ENCODE measurements at regions not wholly inside any gene's neighbourhood (a gene's known extent, or its start where the extent isn't known, plus 50 kb on each side); places are given as distances from the start of the nearest gene placed in this dataset.

GRCh38 chr2:129318581-129319421, 660.7 kb upstream of the RAB6C start:
- H3K4me3 ChIP-seq (ENCODE audit: low read depth, low read length): no peak overlapping the region
- DNase-seq (ENCODE audit: low read depth): no peak
- TF ChIP-seq CTCF (IDR thresholded peaks at IDR 0.05; ENCODE audit: control insufficient read depth, extremely low read depth, insufficient read depth): no peak

GRCh38 chr2:129319422-129319717, 660.1 kb upstream of the RAB6C start:
- no peak overlapping the region for H3K4me3 ChIP-seq (ENCODE audit: low read depth, low read length)
- no peak for DNase-seq (ENCODE audit: low read depth)
- TF ChIP-seq CTCF (IDR thresholded peaks at IDR 0.05; ENCODE audit: control insufficient read depth, extremely low read depth, insufficient read depth): no peak

GRCh38 chr2:129320288-129320687, 659.2 kb upstream of the RAB6C start:
- TF ChIP-seq CTCF (IDR thresholded peaks at IDR 0.05; ENCODE audit: control insufficient read depth, extremely low read depth, insufficient read depth): no peak
- H3K4me3 ChIP-seq (ENCODE audit: low read depth, low read length): no peak overlapping the region
- no peak for DNase-seq (ENCODE audit: low read depth)

GRCh38 chr2:129324349-129324748, 655.1 kb upstream of the RAB6C start:
- no peak overlapping the region for H3K4me3 ChIP-seq (ENCODE audit: low read depth, low read length)
- no peak for DNase-seq (ENCODE audit: low read depth)
- TF ChIP-seq CTCF (IDR thresholded peaks at IDR 0.05; ENCODE audit: control insufficient read depth, extremely low read depth, insufficient read depth): no peak

GRCh38 chr2:129325151-129325550, 654.3 kb upstream of the RAB6C start:
- no peak overlapping the region for H3K4me3 ChIP-seq (ENCODE audit: low read depth, low read length)
- no peak for TF ChIP-seq CTCF (IDR thresholded peaks at IDR 0.05; ENCODE audit: control insufficient read depth, extremely low read depth, insufficient read depth)
- no peak for DNase-seq (ENCODE audit: low read depth)

GRCh38 chr2:129329574-129329973, 649.9 kb upstream of the RAB6C start:
- no peak for DNase-seq (ENCODE audit: low read depth)
- TF ChIP-seq CTCF (IDR thresholded peaks at IDR 0.05; ENCODE audit: control insufficient read depth, extremely low read depth, insufficient read depth): no peak

GRCh38 chr2:129330504-129330903, 649.0 kb upstream of the RAB6C start:
- DNase-seq (ENCODE audit: low read depth): no peak
- TF ChIP-seq CTCF (IDR thresholded peaks at IDR 0.05; ENCODE audit: control insufficient read depth, extremely low read depth, insufficient read depth): no peak
- H3K4me3 ChIP-seq (ENCODE audit: low read depth, low read length): no peak overlapping the region

More at GRCh38 chr2:129329574-129329973, 649.9 kb upstream of the RAB6C start:
- no peak overlapping the region for H3K4me3 ChIP-seq (ENCODE audit: low read depth, low read length)

Data from LNCaP clone FGC (cell line).